Activated naive CD8-positive, alpha-beta T cell treated with anti-CD3 and anti-CD28 coated beads, Interleukin-2, amount 50 U/mL, for 24 hours (primary cell): ENCODE measurements at regions not wholly inside any gene's neighbourhood (a gene's known extent, or its start where the extent isn't known, plus 50 kb on each side); places are given as distances from the start of the nearest gene placed in this dataset.
"Not testable (repeated sequence)": the region's sequence is repeated elsewhere in the genome, so short reads cannot be mapped to it uniquely, and the experiment has no call there.

Experiments
- ATAC-seq: fragments of 150-1000 bp; cut with Tn5 transposase; one replicate; pipeline ENCODE4 v1.10.0; 2021
- DNase-seq: peaks from one replicate; pipeline ENCODE4 v3.0.0; 2021
- H3K27ac Mint-ChIP-seq: one replicate; pipeline ENCODE4 v1.8.0; 2021; ENCODE audit warnings: mild to moderate bottlenecking, mixed read lengths
- H3K27me3 Mint-ChIP-seq: one replicate; pipeline ENCODE4 v1.8.0; 2021; ENCODE audit warnings: mixed read lengths
- H3K36me3 Mint-ChIP-seq: one replicate; pipeline ENCODE4 v1.8.0; 2021; ENCODE audit warnings: low read depth, mixed read lengths
- H3K4me1 Mint-ChIP-seq: one replicate; pipeline ENCODE4 v1.8.0; 2021; ENCODE audit warnings: mixed read lengths
- H3K4me3 Mint-ChIP-seq: one replicate; pipeline ENCODE4 v1.8.0; 2021; ENCODE audit warnings: mild to moderate bottlenecking, moderate library complexity, mixed read lengths
- H3K9me3 Mint-ChIP-seq: one replicate; pipeline ENCODE4 v1.8.0; 2021; ENCODE audit warnings: mixed read lengths

GRCh38 chr16:22436823-22437652 is 62.6 kb upstream of the CDR2 start:
- not testable (repeated sequence) for H3K36me3 Mint-ChIP-seq, H3K4me1 Mint-ChIP-seq, H3K27me3 Mint-ChIP-seq, H3K9me3 Mint-ChIP-seq
- peak; percentile 79 for DNase-seq
- H3K4me3 Mint-ChIP-seq = peak overlapping the region; percentile 94
- H3K27ac Mint-ChIP-seq = peak overlapping the region; percentile 98
- ATAC-seq = peak; percentile 88

GRCh38 chr16:22436326-22436822 is 62.0 kb upstream of the CDR2 start:
- DNase-seq, H3K36me3 Mint-ChIP-seq, H3K9me3 Mint-ChIP-seq, H3K27me3 Mint-ChIP-seq, H3K4me1 Mint-ChIP-seq: not testable (repeated sequence)
- Mint-ChIP-seq H3K4me3 (peak overlapping the region; percentile 94), H3K27ac (peak overlapping the region; percentile 98)
- ATAC-seq = peak; percentile 55

GRCh38 chr16:22431314-22431713 is 56.9 kb upstream of the CDR2 start:
- not testable (repeated sequence) for DNase-seq, ATAC-seq, H3K36me3 Mint-ChIP-seq, H3K9me3 Mint-ChIP-seq, H3K27me3 Mint-ChIP-seq, H3K4me3 Mint-ChIP-seq, H3K27ac Mint-ChIP-seq, H3K4me1 Mint-ChIP-seq

- no peak for ATAC-seq
- H3K27ac Mint-ChIP-seq = no peak overlapping the region
- H3K27me3 Mint-ChIP-seq = no peaks in the 10 kb centered on the region
- DNase-seq = no peak
- H3K4me3 Mint-ChIP-seq = no peak overlapping the region
- peaks cover 17% of the 10 kb centered on the region for H3K36me3 Mint-ChIP-seq
- no peaks in the 10 kb centered on the region for H3K9me3 Mint-ChIP-seq
- H3K4me1 Mint-ChIP-seq = no peaks in the 10 kb centered on the region
Observed at GRCh38 chr16:22428654-22429053, 54.2 kb upstream of the CDR2 start.

- H3K9me3 Mint-ChIP-seq = no peaks in the 10 kb centered on the region
- no peaks in the 10 kb centered on the region for H3K27me3 Mint-ChIP-seq
- DNase-seq = no peak
- H3K4me1 Mint-ChIP-seq = no peaks in the 10 kb centered on the region
- ATAC-seq = no peak
- no peak overlapping the region for H3K27ac Mint-ChIP-seq
- H3K4me3 Mint-ChIP-seq = no peak overlapping the region
- H3K36me3 Mint-ChIP-seq = peaks cover 19% of the 10 kb centered on the region
Observed at GRCh38 chr16:22427556-22427955, 53.1 kb upstream of the CDR2 start.

- Mint-ChIP-seq H3K27ac (no peak overlapping the region), H3K4me1 (no peaks in the 10 kb centered on the region), H3K4me3 (no peak overlapping the region), H3K27me3 (no peaks in the 10 kb centered on the region), H3K36me3 (peaks cover 21% of the 10 kb centered on the region), H3K9me3 (no peaks in the 10 kb centered on the region)
- ATAC-seq (no peak), DNase-seq (no peak)
Observed at GRCh38 chr16:22425847-22426246, 51.4 kb upstream of the CDR2 start.

GRCh38 chr16:22425036-22425801 is 50.8 kb upstream of the CDR2 start:
- H3K27me3 Mint-ChIP-seq = no peaks in the 10 kb centered on the region
- H3K27ac Mint-ChIP-seq = no peak overlapping the region
- ATAC-seq = no peak
- H3K4me3 Mint-ChIP-seq = no peak overlapping the region
- peaks cover 23% of the 10 kb centered on the region for H3K36me3 Mint-ChIP-seq
- no peak for DNase-seq
- H3K4me1 Mint-ChIP-seq = no peaks in the 10 kb centered on the region
- no peaks in the 10 kb centered on the region for H3K9me3 Mint-ChIP-seq

GRCh38 chr16:22424161-22424937 is 49.9 kb upstream of the CDR2 start:
- Mint-ChIP-seq H3K36me3 (peaks cover 24% of the 10 kb centered on the region), H3K4me3 (no peak overlapping the region), H3K4me1 (no peaks in the 10 kb centered on the region), H3K27me3 (no peaks in the 10 kb centered on the region), H3K27ac (no peak overlapping the region), H3K9me3 (no peaks in the 10 kb centered on the region)
- no peak for ATAC-seq
- DNase-seq = no peak
